Stimulated activated CD4-positive, alpha-beta T cell treated with anti-CD3 and anti-CD28 coated beads, Interleukin-2, amount 100 ng/mL, for 24 hours (primary cell): ENCODE measurements at regions not wholly inside any gene's neighbourhood (a gene's known extent, or its start where the extent isn't known, plus 50 kb on each side); places are given as distances from the start of the nearest gene placed in this dataset.
"Not testable (repeated sequence)": the region's sequence is repeated elsewhere in the genome, so short reads cannot be mapped to it uniquely, and the experiment has no call there.

Source experiments
- DNase-seq, 2 donors: peaks; one replicate each; pipeline ENCODE4 v3.0.0-alpha.2; 2020

DNA sequence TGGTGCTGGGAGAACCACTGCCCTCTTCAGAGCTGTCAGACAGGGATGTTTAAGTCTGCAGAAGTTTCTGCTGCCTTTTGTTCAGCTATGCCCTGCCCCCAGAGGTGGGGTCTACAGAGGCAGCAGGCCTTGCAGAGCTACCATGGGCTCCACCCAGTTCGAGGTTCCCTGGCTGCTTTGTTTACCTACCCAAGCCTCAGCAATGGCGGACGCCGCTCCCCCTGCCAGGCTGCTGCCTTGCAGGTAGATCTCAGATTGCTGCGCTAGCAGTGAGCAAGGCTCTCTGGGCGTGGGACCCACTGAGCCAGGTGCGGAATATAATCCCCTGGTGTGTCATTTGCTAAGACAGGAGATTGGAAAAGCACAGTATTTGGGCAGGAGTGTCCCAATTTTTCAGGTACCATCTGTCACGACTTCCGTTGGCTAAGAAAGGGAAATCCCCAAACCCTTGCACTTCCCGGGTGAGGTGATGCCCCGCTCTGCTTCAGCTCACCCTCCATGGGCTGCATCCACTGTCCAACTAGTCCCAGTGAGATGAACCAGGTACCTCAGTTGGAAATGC, 1415.5 kb downstream of the GRIK2 start:
- not testable (repeated sequence) for DNase-seq

DNA sequence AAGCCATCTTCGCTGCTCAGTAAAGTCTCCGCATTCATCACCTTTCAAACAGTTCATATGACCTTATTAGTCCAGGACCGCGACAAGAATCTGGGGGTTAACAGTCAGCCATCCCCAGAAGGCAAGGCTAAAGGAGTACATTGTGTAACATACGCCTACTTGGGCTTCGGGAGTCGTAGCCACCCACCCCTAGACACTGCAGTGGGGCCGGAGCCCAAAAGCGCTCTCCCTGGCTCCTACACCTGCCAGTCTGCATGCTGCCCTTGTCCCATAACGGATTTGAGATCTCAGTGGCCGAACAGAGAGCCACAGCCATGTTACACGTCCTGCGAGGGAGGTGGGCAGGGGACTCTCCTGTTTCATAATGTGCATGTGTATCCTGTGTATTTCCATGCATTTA, 1405.5 kb downstream of the GRIK2 start:
- DNase-seq = no peak

GRCh38 chr6:102798636-102799035, 1405.1 kb downstream of the GRIK2 start:
- DNase-seq = no peak

- no peak for DNase-seq
Measured at GRCh38 chr6:102793752-102794151, 1400.2 kb downstream of the GRIK2 start.

DNA sequence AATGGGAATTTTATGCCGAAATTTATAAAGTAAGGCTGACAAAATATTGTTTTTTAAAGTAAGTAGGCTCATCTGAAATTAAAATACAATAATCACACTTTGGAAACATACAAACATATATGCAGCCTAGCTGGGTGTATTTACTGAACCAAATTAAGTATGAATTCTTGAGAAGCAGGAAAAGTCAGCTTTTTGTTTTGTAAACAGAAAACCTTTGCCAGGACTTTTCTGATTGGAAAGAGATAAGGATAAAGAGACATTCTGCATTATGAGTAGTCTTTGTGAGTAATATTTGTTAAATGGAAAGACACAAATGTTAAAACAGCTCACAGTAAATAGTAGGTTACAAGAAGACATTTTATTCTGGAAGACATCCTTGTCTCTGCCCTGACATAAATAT, 1380.8 kb downstream of the GRIK2 start:
- DNase-seq = no peak

- no peak for DNase-seq
Measured at GRCh38 chr6:102773636-102774035, 1380.1 kb downstream of the GRIK2 start.

DNA sequence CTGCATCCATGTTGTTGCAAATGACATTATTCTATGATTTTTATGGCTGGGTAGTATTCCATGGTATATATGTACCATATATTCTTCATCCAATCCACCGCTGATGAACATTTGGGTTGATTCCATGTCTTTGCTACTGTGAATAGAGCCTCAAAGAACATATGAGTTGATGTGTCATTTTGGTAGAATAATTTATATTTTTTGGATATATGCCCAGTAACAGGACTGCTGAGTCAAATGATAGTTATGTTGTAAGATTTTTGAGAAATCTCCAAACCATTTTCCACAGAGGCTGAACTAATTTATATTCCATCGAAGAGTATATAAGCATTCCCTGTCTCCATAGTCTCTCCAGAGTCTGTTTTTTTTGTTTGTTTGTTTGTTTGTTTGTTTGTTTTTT, 1373.5 kb downstream of the GRIK2 start:
- no peak for DNase-seq

DNA sequence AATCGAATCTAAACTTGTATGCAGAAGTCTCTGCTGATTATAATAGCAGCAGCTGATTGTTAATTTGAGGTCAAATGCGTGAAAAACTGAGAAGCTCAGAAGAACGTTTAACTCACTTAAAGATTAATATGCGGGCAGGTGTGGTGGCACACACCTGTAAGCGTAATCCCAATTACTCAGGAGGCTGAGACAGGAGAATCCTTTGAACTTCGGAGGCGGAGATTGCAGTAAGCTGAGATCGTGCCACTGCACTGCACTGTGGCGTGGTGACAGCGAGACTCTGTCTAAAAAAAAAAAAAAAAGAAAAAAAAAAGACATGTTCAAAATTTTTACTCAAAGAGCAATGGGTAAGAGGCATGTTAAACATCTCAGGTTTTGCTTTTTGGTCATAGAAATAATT, 1370.8 kb downstream of the GRIK2 start:
- DNase-seq = no peak

DNA sequence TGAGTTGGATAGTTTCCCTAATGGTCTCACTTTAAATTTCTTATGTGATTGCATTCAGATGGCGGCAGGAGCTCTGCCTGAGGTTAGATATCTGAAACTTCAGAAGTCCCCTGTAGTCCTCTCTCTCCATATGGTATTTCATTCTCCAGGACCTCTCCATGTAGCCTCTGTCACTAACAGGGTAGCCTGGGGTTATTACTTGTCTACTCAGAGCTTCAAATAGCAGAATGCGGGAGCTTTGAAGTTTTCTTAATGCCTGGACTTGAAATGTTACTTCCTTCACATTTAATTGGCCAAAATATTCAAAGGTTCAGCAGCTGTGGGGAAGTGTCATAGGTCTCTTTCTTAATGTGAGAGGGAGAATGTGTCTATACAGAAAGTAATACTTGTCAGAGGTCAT, 1370.4 kb downstream of the GRIK2 start:
- DNase-seq = no peak

- no peak for DNase-seq
Measured at GRCh38 chr6:102761872-102762271, 1368.4 kb downstream of the GRIK2 start.

DNA sequence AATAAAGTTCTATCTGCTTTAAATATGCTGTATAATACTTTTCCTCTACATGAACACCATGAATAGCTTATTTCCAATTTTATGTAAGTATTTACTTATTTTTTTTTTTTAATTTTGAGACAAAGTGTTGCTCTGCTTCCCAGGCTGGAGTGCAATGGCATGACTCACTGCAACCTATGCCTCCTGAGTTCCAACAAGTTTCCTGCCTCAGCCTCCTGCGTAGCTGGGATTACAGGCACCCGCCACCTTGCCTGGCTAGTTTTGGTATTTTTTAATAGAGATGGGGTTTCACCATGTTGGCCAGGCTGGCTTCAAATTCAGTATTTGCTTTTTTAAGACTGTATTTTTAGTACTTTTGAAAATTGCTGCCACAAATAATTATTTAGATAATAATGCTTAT, 1365.9 kb downstream of the GRIK2 start:
- no peak for DNase-seq

- not testable (repeated sequence) for DNase-seq
Measured at GRCh38 chr6:102758536-102758935, 1365.0 kb downstream of the GRIK2 start.

DNA sequence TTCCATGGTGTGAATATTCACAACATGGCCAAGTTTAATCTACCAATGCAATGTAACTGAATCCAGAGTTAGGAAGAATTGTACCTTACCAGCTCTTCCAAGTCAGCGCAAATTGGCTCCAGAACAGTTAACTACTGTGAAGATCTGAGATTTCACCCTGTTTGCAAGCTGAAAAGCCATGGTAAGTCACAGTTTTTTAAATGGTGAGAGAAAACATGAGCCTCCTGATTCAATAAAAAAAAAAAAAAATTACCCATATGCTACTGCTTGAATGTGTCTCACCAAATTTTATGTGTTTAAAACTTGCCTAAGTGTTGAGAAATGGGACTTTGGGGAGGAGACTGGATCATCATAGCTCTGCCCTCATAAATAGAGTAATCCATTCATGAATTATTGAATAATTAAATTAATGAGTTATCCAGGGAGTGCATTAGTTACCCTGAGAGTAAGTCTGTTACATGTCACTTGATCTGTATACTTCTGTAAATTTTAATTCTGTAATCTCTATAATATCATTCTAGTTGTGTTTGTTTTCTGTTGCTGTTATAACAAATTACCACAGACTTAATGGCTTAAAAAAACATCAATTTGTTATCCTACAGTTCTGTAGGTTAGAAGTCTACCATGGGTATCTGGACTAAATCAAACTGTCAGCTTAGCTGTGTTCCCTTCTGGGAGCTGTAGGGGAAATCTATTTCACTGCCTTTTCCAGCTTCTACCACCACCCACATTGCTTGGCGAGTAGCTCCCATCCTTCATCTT, 1355.9 kb downstream of the GRIK2 start:
- no peak for DNase-seq

DNA sequence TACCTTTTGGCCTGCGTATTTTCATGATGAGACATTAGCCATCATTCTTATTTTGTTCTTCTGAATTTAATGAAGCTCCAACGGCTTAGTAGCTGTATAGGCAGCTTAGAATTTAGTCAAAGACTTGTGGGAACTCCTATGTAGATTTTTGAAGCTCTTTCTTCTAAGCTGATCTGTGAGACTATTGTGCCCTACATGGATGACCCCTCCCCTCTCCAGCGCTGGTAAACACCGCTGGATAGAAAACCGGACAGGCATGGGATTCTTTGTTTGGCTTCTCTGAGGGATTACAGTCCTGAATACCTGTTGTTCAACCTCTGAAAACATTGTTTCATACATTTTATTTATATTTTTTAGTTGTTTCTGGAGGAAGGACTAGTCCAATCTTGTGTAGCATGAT, 1353.4 kb downstream of the GRIK2 start:
- DNase-seq = no peak

DNA sequence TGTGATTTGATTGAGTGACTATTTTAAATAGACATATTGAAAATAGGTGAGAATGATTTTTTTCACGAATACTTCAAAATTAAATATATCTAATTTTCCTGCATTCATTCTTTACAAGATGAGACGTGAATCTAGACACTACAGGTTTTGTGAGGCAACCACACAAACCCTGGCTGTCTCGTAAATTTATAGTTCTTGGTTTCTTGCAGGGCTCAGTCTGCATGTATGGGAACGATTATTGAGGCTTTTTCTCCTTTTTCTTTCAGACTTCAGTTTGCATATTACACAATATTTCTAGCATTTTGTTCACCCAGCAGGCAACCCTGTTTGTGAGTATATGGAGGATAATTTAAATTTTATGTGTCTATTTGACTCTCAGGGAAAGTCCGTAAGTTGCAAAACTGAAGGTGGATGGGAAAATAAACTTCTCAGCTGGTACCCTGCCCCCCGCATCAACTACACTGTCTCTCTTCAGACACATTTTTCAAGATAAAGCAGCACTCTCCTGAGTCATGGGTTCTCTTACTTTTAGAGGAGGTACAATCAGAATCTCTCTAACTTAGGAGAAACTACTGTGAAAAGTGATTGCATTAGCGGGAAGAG, 1349.3 kb downstream of the GRIK2 start:
- no peak for DNase-seq

DNA sequence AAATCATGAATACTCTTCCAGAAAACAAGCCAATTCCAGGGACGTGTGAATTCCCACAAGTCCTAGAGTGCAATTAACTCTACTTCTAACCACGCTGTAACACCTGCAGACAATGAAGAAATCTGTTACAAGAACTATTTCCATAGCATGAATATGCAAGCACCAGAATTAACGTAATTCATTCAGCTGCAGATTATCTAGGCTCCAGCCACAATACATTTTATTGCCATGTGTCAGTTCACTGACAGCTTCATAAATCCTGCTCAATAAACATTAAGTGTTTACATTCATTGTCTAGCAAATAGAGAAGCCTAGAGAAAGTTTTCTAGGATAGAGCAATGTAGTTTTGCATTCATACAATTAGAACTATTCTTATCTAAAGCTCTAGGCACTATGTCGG, 1348.5 kb downstream of the GRIK2 start:
- DNase-seq = no peak

DNA sequence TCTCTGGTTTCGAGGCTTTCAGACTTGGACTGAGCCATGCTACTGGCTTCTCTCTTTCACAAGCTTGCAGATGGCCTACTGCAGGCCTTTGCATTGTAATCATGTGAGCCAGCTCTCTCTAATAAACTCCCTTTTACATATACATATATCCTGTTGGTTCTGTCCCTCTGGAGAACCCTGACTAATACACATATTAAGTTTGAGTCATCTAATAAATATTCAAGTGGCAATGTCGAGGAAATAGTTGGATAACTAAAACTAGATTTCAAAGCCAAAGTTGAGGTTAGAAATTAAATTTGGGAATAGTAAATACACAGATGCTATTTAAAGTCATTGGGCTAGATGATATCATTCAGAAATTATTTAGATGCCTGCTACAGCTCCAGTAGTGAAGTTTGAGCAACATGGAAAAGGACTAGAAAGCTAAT, 1343.4 kb downstream of the GRIK2 start:
- no peak for DNase-seq

DNA sequence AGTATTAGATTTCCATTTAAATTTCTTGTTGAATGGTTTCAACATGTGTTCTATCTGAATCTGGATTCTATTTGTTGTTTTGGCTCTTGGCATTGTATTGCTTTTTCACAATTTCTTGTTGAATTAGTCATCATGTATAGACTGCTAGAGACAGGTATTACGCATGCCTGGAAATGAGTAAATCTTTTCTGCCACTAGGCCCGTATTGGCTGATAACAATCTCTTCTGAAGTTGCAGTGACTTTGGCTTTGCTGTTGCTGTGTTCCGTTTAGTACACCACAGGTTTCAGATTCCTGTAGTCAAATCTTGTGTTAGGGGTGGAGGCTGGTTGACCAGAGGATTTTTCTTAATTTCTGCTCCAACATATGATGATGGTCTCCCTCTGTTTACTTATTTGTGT, 1339.4 kb downstream of the GRIK2 start:
- no peak for DNase-seq

GRCh38 chr6:102722086-102722485, 1328.6 kb downstream of the GRIK2 start:
- not testable (repeated sequence) for DNase-seq

GRCh38 chr6:102717737-102718456, 1324.4 kb downstream of the GRIK2 start:
- no peak for DNase-seq

DNA sequence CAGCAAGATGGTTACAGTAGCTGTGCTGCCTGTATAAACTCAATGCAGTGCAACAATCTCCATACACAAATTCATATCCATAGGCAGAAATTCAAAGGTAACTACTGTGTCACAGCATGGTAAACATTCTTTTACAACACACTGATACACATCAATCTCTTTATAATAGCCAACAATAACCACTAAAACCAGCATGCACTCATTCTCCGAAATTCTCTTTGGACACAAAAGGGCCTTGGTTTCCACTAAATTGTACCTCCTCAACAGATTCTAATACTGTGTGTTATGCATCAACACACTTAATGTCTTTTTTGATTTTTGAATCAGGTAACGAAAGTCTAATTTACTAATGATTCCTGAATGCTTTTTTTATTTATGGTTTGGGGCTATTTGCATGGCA, 1323.7 kb downstream of the GRIK2 start:
- no peak for DNase-seq

DNA sequence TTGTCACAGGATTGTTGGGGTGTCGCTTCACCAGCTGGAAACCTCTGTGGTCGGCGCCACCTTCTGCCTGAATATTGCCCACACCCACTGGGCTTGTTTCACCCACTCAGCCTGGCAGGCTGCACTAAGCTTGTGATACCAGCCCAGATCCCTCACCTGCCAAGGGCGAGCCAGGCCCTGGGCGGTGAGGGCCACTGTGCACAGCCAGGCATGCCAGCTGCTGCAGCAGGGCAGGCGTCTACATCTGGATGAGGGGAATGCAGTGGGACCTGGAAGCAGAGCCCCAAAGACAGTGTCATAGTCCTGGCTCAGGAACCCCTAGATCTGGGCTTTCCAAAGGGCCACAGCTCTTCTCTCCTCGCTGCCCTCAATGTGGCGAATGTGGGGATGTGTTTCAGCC, 1307.5 kb downstream of the GRIK2 start:
- no peak for DNase-seq

DNA sequence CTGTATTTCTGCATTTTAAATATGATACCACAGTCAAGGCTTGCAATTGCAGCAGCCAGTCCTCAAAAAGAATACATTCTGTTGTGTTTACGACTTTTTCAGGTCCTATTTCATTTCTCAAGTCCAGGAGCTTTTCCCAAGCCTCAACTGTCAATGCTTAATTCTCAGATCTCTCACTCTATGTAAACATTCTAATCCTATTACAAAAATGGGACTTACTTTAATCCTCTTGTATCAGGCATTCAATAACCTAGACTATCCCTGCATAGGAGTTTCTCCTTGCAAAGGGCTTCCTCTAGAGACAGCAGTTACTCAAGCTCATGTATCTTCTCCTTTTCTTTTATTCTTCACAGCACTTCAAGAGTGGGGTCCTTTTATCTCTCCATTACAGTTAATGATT, 1293.0 kb downstream of the GRIK2 start:
- no peak for DNase-seq

DNA sequence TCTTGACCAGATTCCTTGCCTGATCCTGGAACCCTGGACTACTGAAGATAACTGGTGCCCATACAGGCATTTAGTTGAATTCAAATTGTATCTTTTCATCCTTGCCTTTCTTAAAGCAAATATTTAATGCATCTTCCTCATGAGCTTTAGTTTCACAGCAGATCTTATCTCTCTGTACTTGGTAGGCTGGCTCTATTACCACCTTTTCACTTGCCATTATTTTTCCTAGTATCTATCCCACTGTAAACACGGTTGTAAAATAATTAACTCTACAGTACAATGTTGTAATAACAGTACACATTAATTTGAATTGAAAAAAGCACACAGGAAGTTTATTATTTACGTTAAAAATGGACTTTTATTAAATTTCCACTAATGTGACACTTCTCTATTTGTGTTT, 1286.9 kb downstream of the GRIK2 start:
- no peak for DNase-seq
